Right lobe of liver (tissue), 6 donors: ENCODE measurements at regions not wholly inside any gene's neighbourhood (a gene's known extent, or its start where the extent isn't known, plus 50 kb on each side); places are given as distances from the start of the nearest gene placed in this dataset.

Experiments used
- ATAC-seq, 4 donors: fragments of 200-7000 bp; cut with Tn5 transposase; one replicate each; pipeline ENCODE4 v1.9.1; 2020; ENCODE audit warnings: mild to moderate bottlenecking in 4 of 4, moderate library complexity in 4 of 4
- DNase-seq, 3 donors: peaks; one replicate each; pipeline ENCODE4 v3.0.0-alpha.2; 2020
- H3K27ac ChIP-seq, 3 donors: fragments of 200-600 bp; one replicate each; pipeline ENCODE4 v1.8.0; 2022
- H3K27me3 ChIP-seq, 2 donors: fragments of 200-600 bp; one replicate each; pipeline ENCODE4 v1.8.0; 2022
- H3K36me3 ChIP-seq, 4 donors: fragments of 200-600 bp; sonication (generic) in 1 of 4; one replicate each; pipeline versions ENCODE4 v1.5.1 to v1.8.0; 2017 to 2022; ENCODE audit warnings: control low read depth in 1 of 4
- H3K4me1 ChIP-seq, 4 donors: fragments of 200-600 bp; sonication (generic) in 1 of 4; one replicate each; pipeline versions ENCODE4 v1.5.1 to v1.8.0; 2017 to 2022; ENCODE audit warnings: control low read depth in 1 of 4
- H3K4me3 ChIP-seq, 3 donors: fragments of 200-600 bp; one replicate each; pipeline ENCODE4 v1.8.0; 2022
- H3K9me3 ChIP-seq, 4 donors: fragments of 200-600 bp; sonication (generic) in 1 of 4; one replicate each; pipeline versions ENCODE4 v1.5.1 to v1.8.0; 2017 to 2022; ENCODE audit warnings: control low read depth in 1 of 4
- CTCF ChIP-seq, 4 donors: fragments of 200-600 bp in 3 of 4; fragments of 450-650 bp in 1 of 4; IDR thresholded peaks; one replicate each; pipeline versions ENCODE4 v1.5.1 to v1.8.0; 2016 to 2022; ENCODE audit warnings: antibody characterized with exemption in 4 of 4, mild to moderate bottlenecking in 2 of 4
- POLR2A ChIP-seq: fragments of 450-650 bp; IDR thresholded peaks from one replicate; pipeline ENCODE4 v1.6.1; 2017; ENCODE audit warnings: antibody characterized with exemption, mild to moderate bottlenecking
- WGBS: methylation state at CpG from one replicate; pipeline ENCODE4 v1.1.6; 2018; ENCODE audit warnings: low coverage, low lambda C conversion rate; ENCODE audit not compliant: insufficient coverage; ENCODE audit errors: missing lambda C conversion rate; 5-methylcytosine and 5-hydroxymethylcytosine counted together
- intact Hi-C, 2 donors: fragments of 100-400 bp; cut with DNase I; formaldehyde crosslinking; loops; one replicate each; pipeline versions ENCODE4 v1.11.2 to v1.14.1; 2022
- donor health status: DM: no; HTN: yes; CAD: no.
- donor health status: DM: no; HTN: no; CAD: no.
- donor health status: DM: no; HTN: no; CAD: no.
- donor health status: DM: no; HTN: yes; CAD: no.
- donor health status: DM: no; HTN: yes; CAD: no.

GRCh38 chr9:13501018-13501417 lies 221.5 kb upstream of the MPDZ start:
- intact Hi-C loops: no loop called here

GRCh38 chr9:13500034-13500433 lies 220.5 kb upstream of the MPDZ start:
- intact Hi-C loops: no loop called here
- H3K27me3 ChIP-seq: no peaks in the 10 kb centered on the region
- no peak overlapping the region for H3K4me3 ChIP-seq
- WGBS: 67% methylated on average over 1 of the region's 1 CpG
- no peaks in the 10 kb centered on the region for H3K36me3 ChIP-seq
- H3K4me1 ChIP-seq: no peaks in the 10 kb centered on the region
- TF ChIP-seq POLR2A (no peak), CTCF (IDR thresholded peaks at IDR 0.05) (no peak)
- DNase-seq: no peak
- H3K9me3 ChIP-seq: no peaks in the 10 kb centered on the region
- no peak for ATAC-seq
- H3K27ac ChIP-seq: no peak overlapping the region

More at GRCh38 chr9:13501018-13501417, 221.5 kb upstream of the MPDZ start:
- Histone ChIP-seq H3K9me3 (no peaks in the 10 kb centered on the region), H3K4me3 (no peak overlapping the region), H3K27me3 (no peaks in the 10 kb centered on the region), H3K4me1 (no peaks in the 10 kb centered on the region), H3K27ac (no peak overlapping the region), H3K36me3 (no peaks in the 10 kb centered on the region)
- ATAC-seq (no peak), DNase-seq (no peak)
- WGBS: 82% methylated on average over 1 of the region's 1 CpG
- TF ChIP-seq CTCF (IDR thresholded peaks at IDR 0.05) (no peak), POLR2A (no peak)

DNA sequence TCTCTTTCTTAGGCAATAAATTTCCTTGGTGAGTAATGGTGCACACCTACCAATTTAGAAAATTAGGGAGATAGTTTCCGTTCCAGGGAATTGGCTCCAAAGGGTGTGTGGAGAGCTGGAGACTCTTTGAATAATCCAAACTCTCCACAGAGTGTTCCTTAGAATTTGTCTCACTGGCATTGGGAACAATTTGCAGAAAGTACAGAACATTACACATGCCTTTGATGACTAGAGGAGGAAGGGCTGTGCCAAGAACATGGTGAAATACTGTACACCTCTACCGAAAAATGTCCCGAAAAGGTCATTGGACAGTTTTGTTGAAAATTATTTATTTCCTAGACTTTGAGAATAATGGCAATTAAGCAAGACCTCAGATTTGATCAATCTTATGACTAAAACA lies 214.2 kb upstream of the MPDZ start:
- no peaks in the 10 kb centered on the region for H3K9me3 ChIP-seq
- ATAC-seq: no peak
- TF ChIP-seq POLR2A (no peak), CTCF (IDR thresholded peaks at IDR 0.05) (no peak)
- H3K27me3 ChIP-seq: no peaks in the 10 kb centered on the region
- H3K4me3 ChIP-seq: no peak overlapping the region
- WGBS: 59% methylated on average over 3 of the region's 3 CpGs
- intact Hi-C loops: no loop called here
- no peak for DNase-seq
- H3K4me1 ChIP-seq: no peaks in the 10 kb centered on the region
- no peaks in the 10 kb centered on the region for H3K36me3 ChIP-seq
- no peak overlapping the region for H3K27ac ChIP-seq

DNA sequence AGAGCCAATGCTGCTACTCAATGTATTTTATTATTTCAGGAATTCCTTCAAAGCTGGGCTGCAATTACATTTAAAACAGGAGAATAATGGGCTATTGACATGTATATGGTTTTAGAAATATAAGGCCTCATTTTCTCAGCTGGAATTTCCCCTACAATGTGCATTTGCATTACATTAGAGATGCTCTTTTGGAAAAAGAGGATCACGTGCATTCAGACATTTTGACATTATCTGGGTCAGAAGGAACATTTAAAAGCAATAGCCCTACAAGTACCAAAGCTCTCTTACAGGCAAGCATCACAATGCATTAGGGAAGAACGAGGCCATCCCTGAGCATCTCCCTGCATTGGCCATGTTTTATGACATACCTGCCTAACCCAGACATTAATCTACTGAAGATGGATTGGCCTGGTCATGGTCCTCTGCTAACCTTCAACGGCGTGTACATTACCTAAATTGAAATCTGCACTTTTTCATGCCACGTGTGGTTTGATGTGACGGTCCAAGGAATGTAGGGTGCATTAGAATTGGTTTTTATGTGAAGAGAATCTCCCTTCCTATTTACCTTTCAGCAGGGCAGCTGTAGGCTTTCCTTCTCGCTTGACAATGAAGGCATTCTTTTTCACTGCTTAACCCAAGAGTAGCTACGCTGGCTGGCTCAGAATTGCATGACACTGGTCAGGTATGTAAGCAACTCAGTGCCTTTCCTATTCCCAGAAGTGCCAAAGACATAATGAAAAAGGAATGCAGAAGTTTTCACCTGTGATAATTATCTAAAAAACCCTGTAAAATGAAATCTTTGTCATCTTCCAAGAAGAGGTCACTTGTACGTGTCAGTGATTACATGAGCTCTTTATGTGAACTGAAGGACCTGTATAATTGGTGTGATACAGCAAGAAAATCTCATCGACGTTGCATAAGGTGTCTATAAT lies 212.3 kb upstream of the MPDZ start:
- WGBS: 48% methylated on average over 11 of the region's 11 CpGs
- no peak for ATAC-seq
- Histone ChIP-seq H3K27me3 (no peaks in the 10 kb centered on the region), H3K4me3 (no peak overlapping the region), H3K4me1 (no peaks in the 10 kb centered on the region), H3K9me3 (no peaks in the 10 kb centered on the region), H3K36me3 (no peaks in the 10 kb centered on the region), H3K27ac (no peak overlapping the region)
- DNase-seq: no peak
- intact Hi-C loops: no loop called here
- TF ChIP-seq POLR2A (no peak), CTCF (IDR thresholded peaks at IDR 0.05) (no peak)
